HFFc6 (cell line): ENCODE measurements at regions not wholly inside any gene's neighbourhood (a gene's known extent, or its start where the extent isn't known, plus 50 kb on each side); places are given as distances from the start of the nearest gene placed in this dataset.

Source experiments
- DNase-seq: peaks from one replicate; pipeline ENCODE4 v3.0.0-alpha.2; 2018
- H3K27ac Mint-ChIP-seq: 2 replicates; pipeline ENCODE4 v1.8.0; 2020; ENCODE audit warnings: mild to moderate bottlenecking, mixed read lengths
- H3K27me3 Mint-ChIP-seq: 2 replicates; pipeline ENCODE4 v1.8.0; 2021; ENCODE audit warnings: mild to moderate bottlenecking, moderate library complexity, mixed read lengths; ENCODE audit not compliant: insufficient read depth
- H3K36me3 Mint-ChIP-seq: 2 replicates; pipeline ENCODE4 v1.8.0; 2021; ENCODE audit warnings: low read depth, mixed read lengths
- H3K4me1 Mint-ChIP-seq: 2 replicates; pipeline ENCODE4 v1.8.0; 2020; ENCODE audit warnings: low read depth, mixed read lengths
- H3K4me3 Mint-ChIP-seq: 2 replicates; pipeline ENCODE4 v1.8.0; 2020; ENCODE audit warnings: mild to moderate bottlenecking, moderate library complexity, mixed read lengths
- H3K9me3 Mint-ChIP-seq: 2 replicates; pipeline ENCODE4 v1.8.0; 2020; ENCODE audit warnings: mild to moderate bottlenecking, mixed read lengths
- CTCF ChIP-seq: fragments of 200-600 bp; sonication (generic); IDR thresholded peaks from 2 replicates; pipeline ENCODE4 v1.5.0; 2021; ENCODE audit warnings: antibody characterized with exemption, mild to moderate bottlenecking

GRCh38 chr10:35726846-35727245, 84.8 kb upstream of the FZD8 start:
- H3K27ac Mint-ChIP-seq = no peak overlapping the region
- H3K4me3 Mint-ChIP-seq = no peak overlapping the region
- TF ChIP-seq CTCF = no peak
- H3K9me3 Mint-ChIP-seq = no peaks in the 10 kb centered on the region
- DNase-seq = no peak
- H3K27me3 Mint-ChIP-seq = peaks cover 15% of the 10 kb centered on the region
- no peaks in the 10 kb centered on the region for H3K4me1 Mint-ChIP-seq
- no peaks in the 10 kb centered on the region for H3K36me3 Mint-ChIP-seq

- no peaks in the 10 kb centered on the region for H3K9me3 Mint-ChIP-seq
- H3K4me1 Mint-ChIP-seq = no peaks in the 10 kb centered on the region
- peaks cover 16% of the 10 kb centered on the region for H3K27me3 Mint-ChIP-seq
- H3K27ac Mint-ChIP-seq = no peak overlapping the region
- DNase-seq = no peak
- no peak for TF ChIP-seq CTCF
- no peak overlapping the region for H3K4me3 Mint-ChIP-seq
- H3K36me3 Mint-ChIP-seq = no peaks in the 10 kb centered on the region
Measured at GRCh38 chr10:35723992-35724391, 81.9 kb upstream of the FZD8 start.

- no peak overlapping the region for H3K27ac Mint-ChIP-seq
- H3K4me1 Mint-ChIP-seq = no peaks in the 10 kb centered on the region
- no peaks in the 10 kb centered on the region for H3K9me3 Mint-ChIP-seq
- H3K27me3 Mint-ChIP-seq = peaks cover 16% of the 10 kb centered on the region
- H3K4me3 Mint-ChIP-seq = no peak overlapping the region
- no peak for DNase-seq
- no peak for TF ChIP-seq CTCF
- H3K36me3 Mint-ChIP-seq = no peaks in the 10 kb centered on the region
Measured at GRCh38 chr10:35723059-35723458, 81.0 kb upstream of the FZD8 start.

GRCh38 chr10:35722636-35723035, 80.5 kb upstream of the FZD8 start:
- Mint-ChIP-seq H3K4me1 (no peaks in the 10 kb centered on the region), H3K9me3 (no peaks in the 10 kb centered on the region), H3K36me3 (no peaks in the 10 kb centered on the region), H3K4me3 (no peak overlapping the region), H3K27me3 (peaks cover 16% of the 10 kb centered on the region), H3K27ac (no peak overlapping the region)
- no peak for DNase-seq
- no peak for TF ChIP-seq CTCF

- no peaks in the 10 kb centered on the region for H3K36me3 Mint-ChIP-seq
Measured at GRCh38 chr10:35722226-35722625, 80.1 kb upstream of the FZD8 start.

More at GRCh38 chr10:35722226-35722625, 80.1 kb upstream of the FZD8 start:
- Mint-ChIP-seq H3K9me3 (no peaks in the 10 kb centered on the region), H3K4me1 (no peaks in the 10 kb centered on the region), H3K27me3 (peaks cover 16% of the 10 kb centered on the region), H3K4me3 (no peak overlapping the region), H3K27ac (no peak overlapping the region)
- no peak for DNase-seq
- no peak for TF ChIP-seq CTCF
